CD4-positive, alpha-beta T cell (primary cell): ENCODE measurements at regions not wholly inside any gene's neighbourhood (a gene's known extent, or its start where the extent isn't known, plus 50 kb on each side); places are given as distances from the start of the nearest gene placed in this dataset.
"Not testable (repeated sequence)": the region's sequence is repeated elsewhere in the genome, so short reads cannot be mapped to it uniquely, and the experiment has no call there.

ENCODE experiments used
- ATAC-seq: fragments of 200-7000 bp; cut with Tn5 transposase; one replicate; pipeline ENCODE4 v1.10.0; 2022; ENCODE audit warnings: mild to moderate bottlenecking; ENCODE audit not compliant: poor library complexity
- CTCF ChIA-PET: fragments of 350-600 bp; sonication (Branson Sonifier 250); formaldehyde crosslinking; loops from one replicate; lab custom pipeline; 2021; ENCODE audit warnings: antibody characterized with exemption, inconsistent platforms; lab: Charles Lee
- POLR2A ChIA-PET: fragments of 350-600 bp; sonication (Branson Sonifier 250); formaldehyde crosslinking; loops from one replicate; lab custom pipeline; 2021; ENCODE audit warnings: antibody characterized with exemption, inconsistent platforms; lab: Charles Lee
- DNase-seq, 14 experiments: peaks; one replicate each; pipeline ENCODE4 v3.0.0-alpha.2; 2013 to 2020; ENCODE audit warnings: mixed read lengths in 2 of 14
- H3K27ac ChIP-seq, 2 donors: one replicate each; pipeline versions ENCODE4 v1.5.1 to v1.7.0; 2013; ENCODE audit warnings: low read length in 2 of 2, low read depth in 1 of 2, mild to moderate bottlenecking in 1 of 2
- H3K27me3 ChIP-seq, 2 experiments: 1 replicate in 1 of 2; 2 replicates in 1 of 2; pipeline versions ENCODE4 v1.6.1 to v1.7.0; 2013; ENCODE audit warnings: low read length in 2 of 2, control low read depth in 1 of 2, mild to moderate bottlenecking in 1 of 2, moderate library complexity in 1 of 2; ENCODE audit not compliant: insufficient read depth in 2 of 2, control insufficient read depth in 1 of 2
- H3K36me3 ChIP-seq: one replicate; pipeline ENCODE4 v1.6.1; 2013; ENCODE audit warnings: low read length, control low read depth; ENCODE audit not compliant: insufficient read depth
- H3K4me1 ChIP-seq: one replicate; pipeline ENCODE4 v1.6.1; 2013; ENCODE audit warnings: low read length, control low read depth; ENCODE audit not compliant: insufficient read depth
- H3K4me3 ChIP-seq: one replicate; pipeline ENCODE4 v1.5.1; 2013; ENCODE audit warnings: mild to moderate bottlenecking, low read length, moderate library complexity
- H3K9me3 ChIP-seq, 2 experiments: 1 replicate in 1 of 2; 2 replicates in 1 of 2; pipeline versions ENCODE4 v1.6.1 to v1.7.0; 2013; ENCODE audit warnings: low read length in 2 of 2, mild to moderate bottlenecking in 2 of 2, control low read depth in 1 of 2, moderate library complexity in 1 of 2; ENCODE audit not compliant: control insufficient read depth in 1 of 2, insufficient read depth in 1 of 2
- H3K27ac Mint-ChIP-seq: one replicate; pipeline ENCODE4 v1.8.0; 2020; ENCODE audit warnings: mixed read lengths
- H3K27me3 Mint-ChIP-seq: one replicate; pipeline ENCODE4 v1.8.0; 2021; ENCODE audit warnings: mixed read lengths
- H3K36me3 Mint-ChIP-seq: one replicate; pipeline ENCODE4 v1.8.0; 2021; ENCODE audit warnings: low read depth, mixed read lengths
- H3K4me1 Mint-ChIP-seq: one replicate; pipeline ENCODE4 v1.8.0; 2021; ENCODE audit warnings: low read depth, mixed read lengths
- H3K4me3 Mint-ChIP-seq: one replicate; pipeline ENCODE4 v1.8.0; 2020; ENCODE audit warnings: mild to moderate bottlenecking, mixed read lengths
- H3K9me3 Mint-ChIP-seq: one replicate; pipeline ENCODE4 v1.8.0; 2020; ENCODE audit warnings: mixed read lengths
- CTCF ChIP-seq: fragments of 200-600 bp; IDR thresholded peaks from one replicate; pipeline ENCODE4 v1.8.0; 2022; ENCODE audit warnings: antibody characterized with exemption, mild to moderate bottlenecking
- intact Hi-C, 2 experiments: fragments of 100-400 bp; cut with DNase I in 1 of 2; cut with micrococcal nuclease in 1 of 2; formaldehyde crosslinking; loops; one replicate each; pipeline versions ENCODE4 v1.15.1 to v1.9.0; 2023 to 2025; cut with DNase I, micrococcal nuclease

GRCh38 chr4:125200556-125200955 lies 114.2 kb upstream of the FAT4 start:
- H3K36me3 ChIP-seq, result no peaks in the 10 kb centered on the region
- H3K27ac ChIP-seq, result no peak overlapping the region
- H3K4me3 ChIP-seq, result no peak overlapping the region
- Mint-ChIP-seq H3K36me3 (no peaks in the 10 kb centered on the region), H3K4me3 (no peak overlapping the region), H3K4me1 (no peaks in the 10 kb centered on the region), H3K27ac (no peak overlapping the region), H3K27me3 (no peaks in the 10 kb centered on the region), H3K9me3 (peaks cover 2% of the 10 kb centered on the region)
- H3K4me1 ChIP-seq, result no peaks in the 10 kb centered on the region
- ATAC-seq, result no peak
- ChIA-PET POLR2A (no interaction called here), CTCF (no interaction called here)
- no peaks in the 10 kb centered on the region for H3K27me3 ChIP-seq
- DNase-seq, result no peak
- peaks cover 0 to 4% of the 10 kb centered on the region in 2 experiments for H3K9me3 ChIP-seq
- intact Hi-C loops, result no loop called here
- no peak for TF ChIP-seq CTCF

GRCh38 chr4:125198916-125199315 lies 115.8 kb upstream of the FAT4 start:
- Histone ChIP-seq H3K4me1 (no peaks in the 10 kb centered on the region), H3K27me3 (no peaks in the 10 kb centered on the region), H3K4me3 (no peak overlapping the region), H3K36me3 (no peaks in the 10 kb centered on the region), H3K27ac (no peak overlapping the region), H3K9me3 (peaks cover 0 to 4% of the 10 kb centered on the region in 2 experiments)
- DNase-seq (no peak), ATAC-seq (no peak)
- intact Hi-C loops, result no loop called here
- Mint-ChIP-seq H3K4me1 (no peaks in the 10 kb centered on the region), H3K9me3 (peaks cover 2% of the 10 kb centered on the region), H3K36me3 (no peaks in the 10 kb centered on the region), H3K27me3 (no peaks in the 10 kb centered on the region), H3K27ac (no peak overlapping the region), H3K4me3 (no peak overlapping the region)
- CTCF ChIA-PET, result no interaction called here
- POLR2A ChIA-PET, result no interaction called here
- TF ChIP-seq CTCF, result no peak

GRCh38 chr4:125191874-125192459 lies 122.8 kb upstream of the FAT4 start:
- H3K36me3 ChIP-seq, DNase-seq, H3K4me3 Mint-ChIP-seq, H3K9me3 Mint-ChIP-seq, H3K27ac ChIP-seq, H3K4me1 Mint-ChIP-seq, intact Hi-C loops, H3K4me3 ChIP-seq, H3K4me1 ChIP-seq, CTCF ChIA-PET, H3K36me3 Mint-ChIP-seq, POLR2A ChIA-PET, H3K27me3 ChIP-seq, ATAC-seq, H3K27ac Mint-ChIP-seq, H3K27me3 Mint-ChIP-seq: not testable (repeated sequence)
- H3K9me3 ChIP-seq, result peaks cover 0 to 12% of the 10 kb centered on the region in 2 experiments

DNA sequence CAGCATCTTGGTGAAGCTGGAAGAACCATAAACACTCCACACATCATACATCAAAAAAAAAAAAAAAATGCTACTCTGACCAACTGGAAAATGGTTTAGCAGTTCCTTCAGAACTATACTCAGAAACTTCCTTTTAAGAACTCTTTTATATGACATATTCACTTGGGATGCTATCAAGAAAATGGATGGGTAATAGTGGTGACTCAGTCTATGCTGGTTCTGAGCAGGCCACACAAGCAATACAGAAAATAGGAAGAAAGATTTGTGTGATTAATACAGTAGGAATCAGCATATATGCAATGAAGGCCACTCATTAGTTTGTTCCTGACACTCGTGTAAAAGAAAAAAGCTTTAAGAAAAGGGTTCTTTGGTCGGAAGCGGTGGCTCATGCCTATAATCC lies 123.5 kb upstream of the FAT4 start:
- Mint-ChIP-seq H3K4me3 (no peak overlapping the region), H3K27ac (no peak overlapping the region), H3K9me3 (peaks cover 4% of the 10 kb centered on the region), H3K36me3 (no peaks in the 10 kb centered on the region), H3K4me1 (no peaks in the 10 kb centered on the region), H3K27me3 (no peaks in the 10 kb centered on the region)
- intact Hi-C loops, result no loop called here
- ATAC-seq (no peak), DNase-seq (no peak)
- H3K27ac ChIP-seq, result no peak overlapping the region
- ChIA-PET CTCF (no interaction called here), POLR2A (no interaction called here)
- no peaks in the 10 kb centered on the region for H3K4me1 ChIP-seq
- no peak for TF ChIP-seq CTCF
- H3K27me3 ChIP-seq, result no peaks in the 10 kb centered on the region
- H3K9me3 ChIP-seq, result peaks cover 0 to 10% of the 10 kb centered on the region in 2 experiments
- no peaks in the 10 kb centered on the region for H3K36me3 ChIP-seq
- no peak overlapping the region for H3K4me3 ChIP-seq
